Panc1 (cell line): ENCODE measurements at regions not wholly inside any gene's neighbourhood (a gene's known extent, or its start where the extent isn't known, plus 50 kb on each side); places are given as distances from the start of the nearest gene placed in this dataset.

Experiments used
- ATAC-seq: fragments of 200-7000 bp; cut with Tn5 transposase; 2 replicates; pipeline ENCODE4 v1.9.1; 2020; ENCODE audit warnings: mild to moderate bottlenecking, moderate library complexity
- BruUV-seq: library from RNA; stranded (reverse); fragments of 400-500 nt; replicated peaks from 2 replicates; lab custom pipeline; 2021; lab: Mats Ljungman, UMichigan
- CTCF ChIA-PET: fragments of 300-600 bp; sonication (Branson Sonifier 250); formaldehyde crosslinking; loops from one replicate; lab custom pipeline; 2022; ENCODE audit warnings: antibody characterized with exemption; lab: Charles Lee
- POLR2A ChIA-PET: fragments of 300-600 bp; sonication (Branson Sonifier 250); formaldehyde crosslinking; loops from one replicate; lab custom pipeline; 2022; ENCODE audit warnings: antibody characterized with exemption; lab: Charles Lee
- DNase-seq: peaks from one replicate; pipeline ENCODE4 v3.0.0-alpha.2; 2010; ENCODE audit warnings: low read depth, low spot score
- H3K27ac ChIP-seq: 2 replicates; pipeline ENCODE4 v1.5.1; 2011; ENCODE audit warnings: mild to moderate bottlenecking, low read length, inconsistent platforms
- H3K27me3 ChIP-seq: fragments of 200-500 bp; sonication (Bioruptor generic); 2 replicates; pipeline ENCODE4 v1.6.0; 2014; ENCODE audit warnings: low read length, inconsistent platforms; ENCODE audit not compliant: control insufficient read depth, insufficient read depth
- H3K36me3 ChIP-seq: fragments of 200-500 bp; sonication (Bioruptor generic); 2 replicates; pipeline ENCODE4 v1.5.1; 2014; ENCODE audit warnings: inconsistent platforms, mild to moderate bottlenecking, low read length, moderate library complexity; ENCODE audit not compliant: control insufficient read depth, insufficient read depth
- H3K4me1 ChIP-seq: 2 replicates; pipeline ENCODE4 v1.5.1; 2011; ENCODE audit warnings: inconsistent platforms, mild to moderate bottlenecking, low read length, moderate library complexity; ENCODE audit not compliant: control insufficient read depth, insufficient read depth
- H3K4me3 ChIP-seq, 2 experiments: 2 replicates each; pipeline ENCODE4 v1.5.1; 2011 to 2012; ENCODE audit warnings: low read depth in 2 of 2, low read length in 2 of 2, mild to moderate bottlenecking in 2 of 2, inconsistent platforms in 1 of 2, moderate library complexity in 1 of 2
- H3K9me3 ChIP-seq: fragments of 200-500 bp; sonication (Bioruptor generic); 2 replicates; pipeline ENCODE4 v1.5.1; 2014; ENCODE audit warnings: low read depth, mild to moderate bottlenecking, inconsistent platforms, low read length, moderate library complexity; ENCODE audit not compliant: control insufficient read depth, insufficient read depth
- POLR2AphosphoS5 ChIP-seq: IDR thresholded peaks from 2 replicates; pipeline ENCODE4 v1.6.1; 2012; ENCODE audit warnings: mild to moderate bottlenecking, low read depth, low read length, moderate library complexity
- SIN3A ChIP-seq: IDR thresholded peaks from 2 replicates; pipeline ENCODE4 v1.6.1; 2012; ENCODE audit warnings: low read depth, mild to moderate bottlenecking, low read length, moderate library complexity, borderline replicate concordance; ENCODE audit not compliant: insufficient read depth
- TCF7L2 ChIP-seq: IDR thresholded peaks from 2 replicates; pipeline ENCODE4 v1.6.1; 2011; ENCODE audit warnings: mild to moderate bottlenecking, low read depth, low read length, inconsistent platforms
- in situ Hi-C: cut with HindIII; loops from 2 replicates; pipeline ENCODE4 v1.10.0; 2016; ENCODE audit warnings: low sequenced_read_pairs, low pct_unique_long_range_greater_than_20kb
- intact Hi-C: fragments of 100-400 bp; cut with micrococcal nuclease; formaldehyde crosslinking; loops from one replicate; pipeline ENCODE4 v1.10.0; 2022; ENCODE audit not compliant: unreplicated experiment
- TF ChIP-seq, protein P1 (sequence below): fragments of 450-650 bp; IDR thresholded peaks from 2 replicates; pipeline ENCODE4 v1.5.1; 2017; ENCODE audit warnings: mild to moderate bottlenecking
- TF ChIP-seq, protein P2 (sequence below), 2 experiments: IDR thresholded peaks; 2 replicates each; pipeline ENCODE4 v1.6.1; 2011 to 2012; ENCODE audit warnings: low read depth in 2 of 2, control low read depth in 1 of 2, low read length in 1 of 2, mild to moderate bottlenecking in 1 of 2, moderate library complexity in 1 of 2; ENCODE audit not compliant: insufficient read depth in 1 of 2

DNA sequence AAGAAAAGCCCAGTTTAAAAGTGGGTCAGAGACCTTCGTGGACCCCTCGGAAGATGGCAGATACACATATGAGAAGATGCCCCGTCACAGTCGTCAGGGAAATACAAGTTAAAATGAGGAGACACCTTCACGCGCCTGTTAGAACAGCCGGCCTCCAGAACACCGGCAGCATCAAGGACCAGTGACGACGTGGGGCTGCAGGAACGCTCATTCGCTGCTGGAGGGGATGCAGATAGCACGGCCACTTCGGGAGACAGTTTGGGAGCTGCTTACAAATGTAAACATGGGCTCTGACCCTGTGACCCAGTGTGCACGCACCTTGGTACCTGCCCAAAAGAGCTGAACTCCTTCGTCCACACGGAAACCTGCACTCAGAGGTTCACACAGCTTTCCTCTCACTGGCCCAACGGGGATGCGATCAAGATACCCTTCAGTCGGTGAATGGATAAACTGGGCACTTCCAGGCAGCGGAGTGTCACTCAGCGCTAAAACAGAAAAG, 83.7 kb upstream of the CTDP1 start:
- Histone ChIP-seq H3K4me3 (no peak overlapping the region), H3K27me3 (peaks cover 38% of the 10 kb centered on the region), H3K9me3 (no peaks in the 10 kb centered on the region), H3K4me1 (peaks cover 19% of the 10 kb centered on the region), H3K27ac (no peak overlapping the region), H3K36me3 (no peaks in the 10 kb centered on the region)
- TF ChIP-seq SIN3A (no peak), TCF7L2 (no peak), POLR2AphosphoS5 (no peak)
- TF ChIP-seq, protein P1, sequence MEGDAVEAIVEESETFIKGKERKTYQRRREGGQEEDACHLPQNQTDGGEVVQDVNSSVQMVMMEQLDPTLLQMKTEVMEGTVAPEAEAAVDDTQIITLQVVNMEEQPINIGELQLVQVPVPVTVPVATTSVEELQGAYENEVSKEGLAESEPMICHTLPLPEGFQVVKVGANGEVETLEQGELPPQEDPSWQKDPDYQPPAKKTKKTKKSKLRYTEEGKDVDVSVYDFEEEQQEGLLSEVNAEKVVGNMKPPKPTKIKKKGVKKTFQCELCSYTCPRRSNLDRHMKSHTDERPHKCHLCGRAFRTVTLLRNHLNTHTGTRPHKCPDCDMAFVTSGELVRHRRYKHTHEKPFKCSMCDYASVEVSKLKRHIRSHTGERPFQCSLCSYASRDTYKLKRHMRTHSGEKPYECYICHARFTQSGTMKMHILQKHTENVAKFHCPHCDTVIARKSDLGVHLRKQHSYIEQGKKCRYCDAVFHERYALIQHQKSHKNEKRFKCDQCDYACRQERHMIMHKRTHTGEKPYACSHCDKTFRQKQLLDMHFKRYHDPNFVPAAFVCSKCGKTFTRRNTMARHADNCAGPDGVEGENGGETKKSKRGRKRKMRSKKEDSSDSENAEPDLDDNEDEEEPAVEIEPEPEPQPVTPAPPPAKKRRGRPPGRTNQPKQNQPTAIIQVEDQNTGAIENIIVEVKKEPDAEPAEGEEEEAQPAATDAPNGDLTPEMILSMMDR, result no peak
- TF ChIP-seq, protein P2, sequence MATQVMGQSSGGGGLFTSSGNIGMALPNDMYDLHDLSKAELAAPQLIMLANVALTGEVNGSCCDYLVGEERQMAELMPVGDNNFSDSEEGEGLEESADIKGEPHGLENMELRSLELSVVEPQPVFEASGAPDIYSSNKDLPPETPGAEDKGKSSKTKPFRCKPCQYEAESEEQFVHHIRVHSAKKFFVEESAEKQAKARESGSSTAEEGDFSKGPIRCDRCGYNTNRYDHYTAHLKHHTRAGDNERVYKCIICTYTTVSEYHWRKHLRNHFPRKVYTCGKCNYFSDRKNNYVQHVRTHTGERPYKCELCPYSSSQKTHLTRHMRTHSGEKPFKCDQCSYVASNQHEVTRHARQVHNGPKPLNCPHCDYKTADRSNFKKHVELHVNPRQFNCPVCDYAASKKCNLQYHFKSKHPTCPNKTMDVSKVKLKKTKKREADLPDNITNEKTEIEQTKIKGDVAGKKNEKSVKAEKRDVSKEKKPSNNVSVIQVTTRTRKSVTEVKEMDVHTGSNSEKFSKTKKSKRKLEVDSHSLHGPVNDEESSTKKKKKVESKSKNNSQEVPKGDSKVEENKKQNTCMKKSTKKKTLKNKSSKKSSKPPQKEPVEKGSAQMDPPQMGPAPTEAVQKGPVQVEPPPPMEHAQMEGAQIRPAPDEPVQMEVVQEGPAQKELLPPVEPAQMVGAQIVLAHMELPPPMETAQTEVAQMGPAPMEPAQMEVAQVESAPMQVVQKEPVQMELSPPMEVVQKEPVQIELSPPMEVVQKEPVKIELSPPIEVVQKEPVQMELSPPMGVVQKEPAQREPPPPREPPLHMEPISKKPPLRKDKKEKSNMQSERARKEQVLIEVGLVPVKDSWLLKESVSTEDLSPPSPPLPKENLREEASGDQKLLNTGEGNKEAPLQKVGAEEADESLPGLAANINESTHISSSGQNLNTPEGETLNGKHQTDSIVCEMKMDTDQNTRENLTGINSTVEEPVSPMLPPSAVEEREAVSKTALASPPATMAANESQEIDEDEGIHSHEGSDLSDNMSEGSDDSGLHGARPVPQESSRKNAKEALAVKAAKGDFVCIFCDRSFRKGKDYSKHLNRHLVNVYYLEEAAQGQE (IDR thresholded peaks at IDR 0.05; ENCODE audit: insufficient read depth in 1 of 2, low read depth in 2 of 2, low read length in 1 of 2), result no peak
- ATAC-seq (no peak), DNase-seq (no peak)
- ChIA-PET CTCF (no interaction called here), POLR2A (no interaction called here)
- in situ Hi-C loops, result no loop called here
- BruUV-seq, result no TSS peak
- intact Hi-C loops, result no loop called here

DNA sequence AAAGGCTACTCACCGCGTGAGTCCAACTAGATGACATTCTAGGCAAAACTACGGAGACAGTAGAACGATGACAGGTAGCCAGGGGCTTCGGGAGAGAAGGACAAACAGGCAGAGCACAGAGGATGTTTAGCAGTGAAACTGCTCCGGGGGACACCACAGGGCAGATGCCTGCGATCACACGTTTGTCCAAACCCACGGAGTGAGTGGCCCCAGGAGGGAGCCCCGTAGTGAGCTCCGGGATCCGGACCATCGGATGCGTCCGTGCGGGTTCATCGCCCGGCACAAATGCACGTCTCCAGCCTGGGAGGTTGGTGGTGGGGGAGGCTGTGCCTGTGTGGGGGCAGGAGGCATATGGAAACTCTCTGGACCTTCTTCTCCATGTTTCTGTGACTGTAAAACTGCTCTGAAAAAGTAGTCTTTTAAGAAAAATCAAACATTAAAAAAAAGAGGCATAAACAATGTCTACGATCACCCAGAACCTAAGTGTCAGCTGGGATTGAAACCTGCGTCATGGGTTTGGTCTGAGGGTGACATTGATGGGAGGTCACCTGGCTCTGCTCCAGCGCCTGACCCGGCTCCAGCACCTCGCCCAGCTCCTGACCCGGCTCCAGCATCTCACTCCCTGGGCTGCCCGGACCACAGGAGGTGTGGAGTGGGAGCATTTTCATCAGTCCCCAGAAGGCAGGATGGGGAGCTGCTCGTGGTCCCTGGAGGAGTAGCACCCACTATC, 83.0 kb upstream of the CTDP1 start:
- CTCF ChIA-PET, result no interaction called here
- BruUV-seq, result no TSS peak
- POLR2A ChIA-PET, result interaction anchor here (0.5 kb wide), 1 partner anchor 220 kb away, joined by 9 read pairs; no protein-coding TSS in a partner anchor

More for the DNA sequence above, 83.0 kb upstream of the CTDP1 start:
- H3K27ac ChIP-seq, result no peak overlapping the region
- ATAC-seq (no peak), DNase-seq (no peak)
- no peak overlapping the region for H3K4me3 ChIP-seq
- in situ Hi-C loops (no loop called here), intact Hi-C loops (no loop called here)
- H3K4me1 ChIP-seq, result peaks cover 19% of the 10 kb centered on the region
- H3K36me3 ChIP-seq, result no peaks in the 10 kb centered on the region
- H3K9me3 ChIP-seq, result no peaks in the 10 kb centered on the region
- TF ChIP-seq, protein P2 (IDR thresholded peaks at IDR 0.05; ENCODE audit: insufficient read depth in 1 of 2, low read depth in 2 of 2, low read length in 1 of 2), result no peak
- TF ChIP-seq SIN3A, result no peak
- peaks cover 38% of the 10 kb centered on the region for H3K27me3 ChIP-seq
